LNCAP (cell line): ENCODE measurements at regions not wholly inside any gene's neighbourhood (a gene's known extent, or its start where the extent isn't known, plus 50 kb on each side); places are given as distances from the start of the nearest gene placed in this dataset.

Experiments used
- CTCF ChIP-seq: fragments of 450-650 bp; IDR thresholded peaks from 2 replicates; pipeline ENCODE4 v1.5.1; 2017; ENCODE audit warnings: mild to moderate bottlenecking

GRCh38 chr6:62942000-62942399, 269.3 kb upstream of the FKBP1C start:
- no peak for TF ChIP-seq CTCF

- TF ChIP-seq CTCF = no peak
Observed at GRCh38 chr6:62968834-62969233, 242.4 kb upstream of the FKBP1C start.

GRCh38 chr6:62971976-62972658, 239.2 kb upstream of the FKBP1C start:
- no peak for TF ChIP-seq CTCF

- TF ChIP-seq CTCF = no peak
Observed at GRCh38 chr6:62974452-62974851, 236.8 kb upstream of the FKBP1C start.

- no peak for TF ChIP-seq CTCF
Observed at GRCh38 chr6:62976566-62976965, 234.7 kb upstream of the FKBP1C start.

GRCh38 chr6:62978920-62979319, 232.3 kb upstream of the FKBP1C start:
- TF ChIP-seq CTCF = no peak

- TF ChIP-seq CTCF = no peak
Observed at GRCh38 chr6:62980093-62980492, 231.2 kb upstream of the FKBP1C start.

GRCh38 chr6:62980724-62981123, 230.5 kb upstream of the FKBP1C start:
- no peak for TF ChIP-seq CTCF
